ENCODE measurements at regions not wholly inside any gene's neighbourhood (a gene's known extent, or its start where the extent isn't known, plus 50 kb on each side); places are given as distances from the start of the nearest gene placed in this dataset.

DNA sequence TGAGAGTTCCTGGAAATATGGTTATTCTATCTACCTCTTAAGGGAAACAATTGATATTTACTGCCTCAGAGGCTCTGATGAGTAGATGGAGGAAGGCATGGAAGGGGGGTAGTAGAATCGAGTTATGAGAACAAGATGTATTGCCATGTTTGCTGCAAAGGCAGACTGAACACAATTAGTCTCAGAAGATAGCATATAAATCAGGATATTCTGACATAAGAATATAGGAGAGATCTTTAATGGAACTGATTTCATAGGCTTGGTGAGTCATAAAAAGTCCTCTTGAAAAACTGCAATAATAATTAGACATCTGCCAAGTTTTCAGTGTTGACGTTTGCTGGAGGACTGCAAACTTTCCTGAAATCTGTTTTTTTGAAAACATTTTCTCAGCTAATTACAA is 636.1 kb downstream of the TMTC2 start:
- Mint-ChIP-seq H3K4me1 (no peaks in the 10 kb centered on the region), H3K27me3 (ENCODE audit: insufficient read depth, low read depth) (no peaks in the 10 kb centered on the region), H3K4me3 (no peak overlapping the region), H3K36me3 (no peaks in the 10 kb centered on the region), H3K27ac (no peak overlapping the region), H3K9me3 (no peaks in the 10 kb centered on the region)
- Histone ChIP-seq H3K27me3 (no peaks in the 10 kb centered on the region), H3F3A (ENCODE audit: low read depth) (no peaks in the 10 kb centered on the region), H3K9me3 (ENCODE audit: low read depth) (no peaks in the 10 kb centered on the region), H3K4me2 (no peak overlapping the region), H3K79me2 (ENCODE audit: low read depth) (no peaks in the 10 kb centered on the region), H3K4me1 (no peaks in the 10 kb centered on the region), H3K27ac (no peak overlapping the region), H3K9ac (no peak overlapping the region), H2AFZ (replicated peaks) (no peak overlapping the region), H3K36me3 (no peaks in the 10 kb centered on the region), H4K20me1 (ENCODE audit: low read depth) (no peaks in the 10 kb centered on the region), H3K4me3 (no peak overlapping the region)
- TF ChIP-seq, protein P1, sequence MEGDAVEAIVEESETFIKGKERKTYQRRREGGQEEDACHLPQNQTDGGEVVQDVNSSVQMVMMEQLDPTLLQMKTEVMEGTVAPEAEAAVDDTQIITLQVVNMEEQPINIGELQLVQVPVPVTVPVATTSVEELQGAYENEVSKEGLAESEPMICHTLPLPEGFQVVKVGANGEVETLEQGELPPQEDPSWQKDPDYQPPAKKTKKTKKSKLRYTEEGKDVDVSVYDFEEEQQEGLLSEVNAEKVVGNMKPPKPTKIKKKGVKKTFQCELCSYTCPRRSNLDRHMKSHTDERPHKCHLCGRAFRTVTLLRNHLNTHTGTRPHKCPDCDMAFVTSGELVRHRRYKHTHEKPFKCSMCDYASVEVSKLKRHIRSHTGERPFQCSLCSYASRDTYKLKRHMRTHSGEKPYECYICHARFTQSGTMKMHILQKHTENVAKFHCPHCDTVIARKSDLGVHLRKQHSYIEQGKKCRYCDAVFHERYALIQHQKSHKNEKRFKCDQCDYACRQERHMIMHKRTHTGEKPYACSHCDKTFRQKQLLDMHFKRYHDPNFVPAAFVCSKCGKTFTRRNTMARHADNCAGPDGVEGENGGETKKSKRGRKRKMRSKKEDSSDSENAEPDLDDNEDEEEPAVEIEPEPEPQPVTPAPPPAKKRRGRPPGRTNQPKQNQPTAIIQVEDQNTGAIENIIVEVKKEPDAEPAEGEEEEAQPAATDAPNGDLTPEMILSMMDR (IDR thresholded peaks at IDR 0.05): no peak
- no peak for TF ChIP-seq EZH2 (IDR thresholded peaks at IDR 0.05)
- TF ChIP-seq EZH2phosphoT487 (IDR thresholded peaks at IDR 0.05): no peak
- DNase-seq (ENCODE audit: low spot score): no peak

DNA sequence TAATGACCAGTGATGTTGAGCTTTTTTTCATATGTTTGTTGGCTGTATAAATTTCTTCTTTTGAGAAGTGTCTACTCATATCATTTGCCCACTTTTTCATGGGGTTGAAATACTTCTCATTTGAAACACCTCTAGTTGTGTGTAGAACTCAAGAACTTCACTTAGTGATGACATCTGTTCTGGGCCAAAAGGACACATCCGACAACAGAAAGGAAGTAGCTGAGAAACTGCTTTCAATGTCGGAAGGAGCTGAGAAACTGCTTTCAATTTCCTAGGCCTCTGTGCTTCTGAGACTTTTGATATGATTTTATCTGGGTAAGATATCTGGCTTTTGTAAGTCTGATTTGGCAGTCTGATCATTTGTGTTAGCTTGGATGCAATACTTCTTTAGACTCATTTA is 635.3 kb downstream of the TMTC2 start:
- Mint-ChIP-seq H3K4me1 (no peaks in the 10 kb centered on the region), H3K9me3 (no peaks in the 10 kb centered on the region), H3K4me3 (no peak overlapping the region), H3K36me3 (no peaks in the 10 kb centered on the region), H3K27me3 (ENCODE audit: insufficient read depth, low read depth) (no peaks in the 10 kb centered on the region), H3K27ac (no peak overlapping the region)
- no peaks in the 10 kb centered on the region for H4K20me1 ChIP-seq (ENCODE audit: low read depth)
- H3K4me1 ChIP-seq: no peaks in the 10 kb centered on the region
- H3K79me2 ChIP-seq (ENCODE audit: low read depth): no peaks in the 10 kb centered on the region
- H3K4me3 ChIP-seq: no peak overlapping the region
- TF ChIP-seq, protein P1 (IDR thresholded peaks at IDR 0.05): no peak
- TF ChIP-seq EZH2phosphoT487 (IDR thresholded peaks at IDR 0.05) (no peak), EZH2 (IDR thresholded peaks at IDR 0.05) (no peak)
- H3K27ac ChIP-seq: no peak overlapping the region
- no peak overlapping the region for H2AFZ ChIP-seq (replicated peaks)
- H3K27me3 ChIP-seq: no peaks in the 10 kb centered on the region
- H3F3A ChIP-seq (ENCODE audit: low read depth): no peaks in the 10 kb centered on the region
- H3K9ac ChIP-seq: no peak overlapping the region
- H3K9me3 ChIP-seq (ENCODE audit: low read depth): no peaks in the 10 kb centered on the region
- no peaks in the 10 kb centered on the region for H3K36me3 ChIP-seq
- no peak for DNase-seq (ENCODE audit: low spot score)
- no peak overlapping the region for H3K4me2 ChIP-seq

DNA sequence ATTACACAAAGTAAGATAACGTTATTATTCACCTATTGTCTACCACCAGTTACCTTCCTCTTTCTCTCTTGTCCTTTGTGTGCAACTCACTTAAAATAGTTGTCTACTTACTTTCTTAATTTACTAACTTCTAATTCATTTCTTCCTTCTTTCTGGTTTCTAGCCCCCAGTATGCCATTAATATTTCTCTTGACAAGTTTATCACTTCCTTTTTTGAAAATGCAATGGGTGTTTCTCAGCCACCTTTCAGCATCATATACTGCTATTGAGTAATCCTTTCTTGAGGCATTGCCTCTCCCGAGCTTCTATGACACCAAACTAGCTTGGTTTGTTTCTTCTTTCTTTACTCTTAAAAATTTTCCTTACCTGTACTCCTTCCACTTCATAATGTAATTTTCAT is 633.6 kb downstream of the TMTC2 start:
- no peaks in the 10 kb centered on the region for H3K27me3 ChIP-seq
- TF ChIP-seq, protein P1 (IDR thresholded peaks at IDR 0.05): no peak
- TF ChIP-seq EZH2phosphoT487 (IDR thresholded peaks at IDR 0.05) (no peak), EZH2 (IDR thresholded peaks at IDR 0.05) (no peak)
- H3K27me3 Mint-ChIP-seq (ENCODE audit: insufficient read depth, low read depth): no peaks in the 10 kb centered on the region
- H3K9me3 Mint-ChIP-seq: no peaks in the 10 kb centered on the region
- H2AFZ ChIP-seq (replicated peaks): no peak overlapping the region
- no peak overlapping the region for H3K4me3 ChIP-seq
- no peaks in the 10 kb centered on the region for H3K4me1 ChIP-seq
- no peaks in the 10 kb centered on the region for H3K79me2 ChIP-seq (ENCODE audit: low read depth)
- H3F3A ChIP-seq (ENCODE audit: low read depth): no peaks in the 10 kb centered on the region
- no peak overlapping the region for H3K27ac Mint-ChIP-seq
- H3K36me3 ChIP-seq: no peaks in the 10 kb centered on the region
- no peaks in the 10 kb centered on the region for H3K9me3 ChIP-seq (ENCODE audit: low read depth)
- no peak for DNase-seq (ENCODE audit: low spot score)
- no peak overlapping the region for H3K9ac ChIP-seq
- H3K27ac ChIP-seq: no peak overlapping the region
- no peak overlapping the region for H3K4me2 ChIP-seq
- H3K4me1 Mint-ChIP-seq: no peaks in the 10 kb centered on the region
- H4K20me1 ChIP-seq (ENCODE audit: low read depth): no peaks in the 10 kb centered on the region
- H3K36me3 Mint-ChIP-seq: no peaks in the 10 kb centered on the region
- H3K4me3 Mint-ChIP-seq: no peak overlapping the region

All from neural progenitor cell (in vitro differentiated cells).